ENCODE measurements at regions not wholly inside any gene's neighbourhood (a gene's known extent, or its start where the extent isn't known, plus 50 kb on each side); places are given as distances from the start of the nearest gene placed in this dataset.
"Not testable (repeated sequence)": the region's sequence is repeated elsewhere in the genome, so short reads cannot be mapped to it uniquely, and the experiment has no call there.

DNA sequence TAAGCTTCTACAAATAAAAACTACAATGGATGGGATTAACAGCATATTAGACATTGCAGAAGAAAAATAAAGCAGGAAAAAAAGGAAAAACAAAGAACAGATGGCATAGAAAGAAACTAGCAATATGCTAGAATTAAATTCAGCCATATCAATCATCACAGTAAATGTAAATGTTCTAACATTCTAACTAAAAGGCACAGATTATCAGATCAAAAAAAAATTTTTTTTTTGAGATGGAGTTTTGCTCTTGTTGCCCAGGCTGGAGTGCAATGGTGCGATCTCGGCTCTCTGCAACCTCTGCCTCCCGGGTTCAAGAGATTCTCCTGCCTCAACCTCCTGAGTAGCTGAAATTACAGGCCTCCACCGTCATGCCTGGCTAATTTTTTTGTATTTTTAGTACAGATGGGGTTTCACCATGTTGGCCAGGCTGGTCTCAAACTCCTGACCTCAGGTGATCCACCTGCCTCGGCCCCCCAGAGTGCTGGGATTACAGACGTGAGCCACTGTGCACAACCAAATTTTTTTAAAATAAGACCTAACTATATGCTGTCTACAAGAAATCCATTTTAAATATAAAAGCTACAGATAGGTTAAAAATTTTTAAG, 50.7 kb upstream of the GATA2 start:
- TF ChIP-seq, protein P1, sequence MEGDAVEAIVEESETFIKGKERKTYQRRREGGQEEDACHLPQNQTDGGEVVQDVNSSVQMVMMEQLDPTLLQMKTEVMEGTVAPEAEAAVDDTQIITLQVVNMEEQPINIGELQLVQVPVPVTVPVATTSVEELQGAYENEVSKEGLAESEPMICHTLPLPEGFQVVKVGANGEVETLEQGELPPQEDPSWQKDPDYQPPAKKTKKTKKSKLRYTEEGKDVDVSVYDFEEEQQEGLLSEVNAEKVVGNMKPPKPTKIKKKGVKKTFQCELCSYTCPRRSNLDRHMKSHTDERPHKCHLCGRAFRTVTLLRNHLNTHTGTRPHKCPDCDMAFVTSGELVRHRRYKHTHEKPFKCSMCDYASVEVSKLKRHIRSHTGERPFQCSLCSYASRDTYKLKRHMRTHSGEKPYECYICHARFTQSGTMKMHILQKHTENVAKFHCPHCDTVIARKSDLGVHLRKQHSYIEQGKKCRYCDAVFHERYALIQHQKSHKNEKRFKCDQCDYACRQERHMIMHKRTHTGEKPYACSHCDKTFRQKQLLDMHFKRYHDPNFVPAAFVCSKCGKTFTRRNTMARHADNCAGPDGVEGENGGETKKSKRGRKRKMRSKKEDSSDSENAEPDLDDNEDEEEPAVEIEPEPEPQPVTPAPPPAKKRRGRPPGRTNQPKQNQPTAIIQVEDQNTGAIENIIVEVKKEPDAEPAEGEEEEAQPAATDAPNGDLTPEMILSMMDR (IDR thresholded peaks at IDR 0.05), result not testable (repeated sequence)
- TF ChIP-seq POLR2A (IDR thresholded peaks at IDR 0.05), result not testable (repeated sequence)
